ENCODE measurements at regions not wholly inside any gene's neighbourhood (a gene's known extent, or its start where the extent isn't known, plus 50 kb on each side); places are given as distances from the start of the nearest gene placed in this dataset.
"Not testable (repeated sequence)": the region's sequence is repeated elsewhere in the genome, so short reads cannot be mapped to it uniquely, and the experiment has no call there.

DNA sequence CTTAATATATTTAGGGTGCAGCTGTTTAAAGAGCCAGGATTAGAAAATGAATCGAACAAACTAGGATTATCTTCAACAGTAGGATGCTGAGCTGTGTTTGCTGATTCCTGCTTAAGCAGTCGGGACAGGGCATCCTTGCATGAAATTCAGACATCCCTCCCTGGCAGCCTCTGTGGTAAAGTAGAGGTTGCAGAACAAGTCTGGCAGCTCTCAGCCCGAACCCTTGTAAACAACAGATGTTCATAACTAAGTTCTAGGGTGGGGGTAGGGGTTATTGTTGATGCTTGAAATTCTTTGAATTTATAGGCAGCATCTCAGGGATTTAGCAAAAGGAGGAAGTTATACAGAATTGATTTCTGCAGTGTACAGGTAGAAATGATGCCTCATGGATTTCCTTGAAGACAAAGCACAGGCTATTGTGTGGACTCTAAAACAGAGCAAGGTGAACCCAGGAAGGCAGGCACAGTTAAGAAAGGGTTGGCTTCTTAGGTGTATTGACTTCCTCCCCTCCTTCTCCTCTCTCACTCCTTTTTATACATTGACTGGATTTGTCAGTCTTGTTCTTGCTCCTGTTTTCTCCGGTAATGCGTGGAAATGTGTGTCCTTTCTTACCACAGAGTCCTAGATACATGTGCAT is 114.7 kb downstream of the SRGAP2 start:
- H3K9me3 Mint-ChIP-seq; H3K36me3 Mint-ChIP-seq (ENCODE audit: low read depth); H3K4me1 Mint-ChIP-seq; CTCF ChIA-PET; H3K27ac Mint-ChIP-seq; H3K27me3 Mint-ChIP-seq; intact Hi-C loops (cut with micrococcal nuclease); POLR2A ChIA-PET; H3K4me3 Mint-ChIP-seq; DNase-seq: not testable (repeated sequence)
- peak; percentile 31 for ATAC-seq (ENCODE audit: low read depth)

DNA sequence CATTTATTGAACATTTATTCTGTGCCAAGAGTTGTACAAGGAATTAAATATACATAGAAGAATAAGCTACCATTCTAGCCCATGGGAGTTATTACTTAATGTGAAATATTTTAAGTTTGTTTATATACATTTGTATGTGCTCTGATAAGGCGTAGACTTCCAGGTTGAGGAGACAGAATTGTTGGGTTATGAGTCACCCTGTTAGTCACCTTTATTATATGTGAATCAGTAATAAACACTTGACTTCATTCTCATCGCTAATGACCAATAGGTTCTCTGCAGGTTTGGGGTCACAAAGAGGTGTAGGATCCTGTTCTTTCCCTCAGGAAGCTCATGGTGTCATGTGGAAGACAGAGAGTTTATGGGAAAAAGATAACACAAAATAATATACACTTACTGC is 116.9 kb downstream of the SRGAP2 start:
- POLR2A ChIA-PET; CTCF ChIA-PET; H3K27me3 Mint-ChIP-seq; H3K4me3 Mint-ChIP-seq; H3K4me1 Mint-ChIP-seq; H3K36me3 Mint-ChIP-seq (ENCODE audit: low read depth); H3K9me3 Mint-ChIP-seq; DNase-seq; H3K27ac Mint-ChIP-seq; intact Hi-C loops (cut with micrococcal nuclease); ATAC-seq (ENCODE audit: low read depth): not testable (repeated sequence)

DNA sequence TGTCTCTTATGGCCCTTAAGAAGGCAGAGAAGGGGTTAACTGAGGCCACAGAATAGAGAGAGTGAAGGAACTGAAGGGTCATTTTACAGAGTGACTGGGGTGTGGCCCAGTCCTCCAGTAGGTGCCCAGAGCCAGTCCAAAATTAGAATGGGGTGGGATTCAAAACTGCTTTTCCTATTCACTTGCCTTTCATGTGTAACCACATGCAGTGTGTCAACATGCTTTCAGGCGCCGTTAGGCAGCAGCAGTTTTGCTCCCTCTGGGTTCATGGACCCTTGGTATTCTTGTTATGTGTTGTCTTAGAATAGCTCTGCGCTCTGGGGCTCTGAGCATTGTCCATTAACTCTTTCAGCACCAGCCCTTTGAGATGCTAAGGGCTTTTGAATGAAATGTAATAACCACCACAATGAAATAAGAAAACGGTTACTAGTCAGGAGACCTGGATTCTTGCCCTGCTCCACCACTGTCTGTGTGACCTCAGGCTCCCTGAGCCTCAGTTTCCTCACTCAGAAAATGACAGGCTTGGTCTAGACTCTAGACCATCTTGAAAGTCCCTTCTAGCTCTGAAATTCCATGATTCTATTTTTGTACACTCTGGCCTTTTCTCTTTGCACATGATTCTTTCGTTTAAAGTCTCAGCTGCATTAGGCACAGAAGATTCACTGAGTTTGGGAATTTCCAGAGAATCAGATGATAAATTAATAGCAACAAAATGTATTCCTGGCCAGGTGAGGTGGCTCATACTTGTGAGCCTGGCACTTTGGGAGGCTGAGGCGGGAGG is 123.0 kb downstream of the SRGAP2 start:
- H3K4me1 Mint-ChIP-seq; H3K36me3 Mint-ChIP-seq (ENCODE audit: low read depth); intact Hi-C loops (cut with micrococcal nuclease); H3K4me3 Mint-ChIP-seq; CTCF ChIA-PET; H3K27me3 Mint-ChIP-seq; H3K27ac Mint-ChIP-seq; H3K9me3 Mint-ChIP-seq; DNase-seq; POLR2A ChIA-PET; ATAC-seq (ENCODE audit: low read depth): not testable (repeated sequence)

DNA sequence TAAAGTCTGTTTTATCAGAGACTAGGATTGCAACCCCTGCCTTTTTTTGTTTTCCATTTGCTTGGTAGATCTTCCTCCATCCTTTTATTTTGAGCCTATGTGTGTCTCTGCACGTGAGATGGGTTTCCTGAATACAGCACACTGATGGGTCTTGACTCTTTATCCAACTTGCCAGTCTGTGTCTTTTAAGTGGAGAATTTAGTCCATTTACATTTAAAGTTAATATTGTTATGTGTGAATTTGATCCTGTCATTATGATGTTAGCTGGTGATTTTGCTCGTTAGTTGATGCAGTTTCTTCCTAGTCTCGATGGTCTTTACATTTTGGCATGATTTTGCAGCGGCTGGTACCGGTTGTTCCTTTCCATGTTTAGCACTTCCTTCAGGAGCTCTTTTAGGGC is 128.3 kb downstream of the SRGAP2 start:
- ATAC-seq (ENCODE audit: low read depth); DNase-seq; H3K4me3 Mint-ChIP-seq; H3K36me3 Mint-ChIP-seq (ENCODE audit: low read depth); H3K4me1 Mint-ChIP-seq; POLR2A ChIA-PET; H3K9me3 Mint-ChIP-seq; H3K27ac Mint-ChIP-seq; H3K27me3 Mint-ChIP-seq; intact Hi-C loops (cut with micrococcal nuclease); CTCF ChIA-PET: not testable (repeated sequence)

DNA sequence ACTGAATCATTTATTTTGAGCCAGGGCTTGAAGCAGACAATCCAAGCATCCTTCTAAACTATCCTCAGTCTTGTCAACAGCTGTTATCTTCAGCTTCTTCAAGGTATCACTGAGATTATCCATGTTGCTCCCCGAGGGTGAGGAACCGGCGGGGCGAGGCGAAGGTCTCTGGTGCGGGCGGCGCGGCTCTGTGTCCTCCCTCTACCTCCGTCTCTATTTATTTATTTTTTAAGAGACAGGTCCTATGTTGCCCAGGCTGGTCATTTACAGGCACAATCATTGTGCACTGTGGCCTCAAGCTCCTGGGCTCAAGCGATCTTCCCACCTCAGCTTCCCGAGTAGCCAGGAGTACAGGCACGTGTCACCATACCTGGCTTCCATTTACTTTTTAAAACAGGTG is 130.0 kb downstream of the SRGAP2 start:
- intact Hi-C loops (cut with micrococcal nuclease); DNase-seq; POLR2A ChIA-PET; H3K27me3 Mint-ChIP-seq; H3K4me3 Mint-ChIP-seq; H3K36me3 Mint-ChIP-seq (ENCODE audit: low read depth); CTCF ChIA-PET; H3K27ac Mint-ChIP-seq; H3K4me1 Mint-ChIP-seq; ATAC-seq (ENCODE audit: low read depth); H3K9me3 Mint-ChIP-seq: not testable (repeated sequence)

DNA sequence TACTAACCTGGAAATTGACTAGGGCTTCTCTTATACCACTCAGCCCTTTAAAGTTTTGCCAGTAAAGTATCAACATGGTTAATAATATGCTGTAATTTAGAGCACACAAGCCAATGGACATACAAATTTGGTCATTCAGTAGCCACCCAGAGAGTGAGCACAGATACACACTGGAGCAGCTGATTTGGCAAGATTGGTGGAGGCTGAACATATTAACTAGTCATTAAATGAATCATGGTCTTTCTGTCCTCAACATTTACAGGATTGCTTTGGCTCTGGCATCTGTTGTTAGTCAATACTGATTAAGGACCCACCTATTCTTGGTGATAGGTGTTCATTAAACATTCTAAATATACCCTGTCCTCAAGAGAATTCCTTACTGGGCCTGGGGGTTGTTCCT is 130.6 kb downstream of the SRGAP2 start:
- H3K27ac Mint-ChIP-seq; ATAC-seq (ENCODE audit: low read depth); H3K9me3 Mint-ChIP-seq; CTCF ChIA-PET; H3K4me1 Mint-ChIP-seq; DNase-seq; H3K36me3 Mint-ChIP-seq (ENCODE audit: low read depth); POLR2A ChIA-PET; intact Hi-C loops (cut with micrococcal nuclease); H3K27me3 Mint-ChIP-seq; H3K4me3 Mint-ChIP-seq: not testable (repeated sequence)

DNA sequence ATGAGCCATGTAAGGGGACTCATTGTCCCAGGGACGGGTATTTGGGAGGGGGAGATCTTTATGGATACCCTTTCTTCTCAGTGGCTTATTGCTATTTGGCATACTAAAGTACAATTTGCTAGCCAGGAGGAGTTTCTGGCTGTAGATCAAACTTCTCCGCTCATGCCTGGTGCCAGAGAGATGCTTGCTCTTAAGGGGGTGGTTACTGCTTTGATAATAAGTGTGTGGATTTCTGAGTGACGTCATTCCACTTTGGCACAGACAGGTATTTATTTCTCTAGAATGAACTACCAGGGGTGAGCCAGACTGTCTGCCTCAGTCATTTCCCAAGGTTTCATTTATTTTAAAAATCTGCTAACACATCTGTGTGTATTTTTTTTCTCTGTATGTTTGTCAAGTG is 131.1 kb downstream of the SRGAP2 start:
- POLR2A ChIA-PET; H3K36me3 Mint-ChIP-seq (ENCODE audit: low read depth): not testable (repeated sequence)

DNA sequence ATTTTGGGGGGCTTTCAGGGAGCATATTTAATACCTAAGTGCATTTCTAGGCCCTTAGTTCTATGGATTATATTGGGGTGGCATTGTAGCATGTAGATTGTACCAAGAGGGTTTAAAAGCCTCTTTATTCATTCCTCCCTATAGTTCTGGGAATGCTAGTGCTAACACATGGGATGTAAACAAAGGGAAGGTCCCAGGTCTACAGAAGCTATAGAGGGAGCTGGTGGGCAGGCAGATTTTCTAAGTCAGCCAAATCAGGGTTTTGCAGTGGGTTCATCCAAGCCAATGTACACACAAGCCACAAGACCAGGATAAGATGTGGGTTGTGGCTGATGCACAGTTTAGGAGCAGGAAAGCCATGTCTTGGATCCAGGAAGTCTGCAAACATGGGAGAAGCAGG is 131.8 kb downstream of the SRGAP2 start:
- ATAC-seq (ENCODE audit: low read depth); intact Hi-C loops (cut with micrococcal nuclease); H3K27ac Mint-ChIP-seq; H3K9me3 Mint-ChIP-seq; H3K27me3 Mint-ChIP-seq; H3K4me3 Mint-ChIP-seq; DNase-seq; H3K36me3 Mint-ChIP-seq (ENCODE audit: low read depth); H3K4me1 Mint-ChIP-seq; POLR2A ChIA-PET; CTCF ChIA-PET: not testable (repeated sequence)

More for the DNA sequence above, 131.1 kb downstream of the SRGAP2 start:
- H3K9me3 Mint-ChIP-seq; CTCF ChIA-PET; H3K27me3 Mint-ChIP-seq; H3K27ac Mint-ChIP-seq; intact Hi-C loops (cut with micrococcal nuclease); H3K4me3 Mint-ChIP-seq; DNase-seq; ATAC-seq (ENCODE audit: low read depth); H3K4me1 Mint-ChIP-seq: not testable (repeated sequence)

DNA sequence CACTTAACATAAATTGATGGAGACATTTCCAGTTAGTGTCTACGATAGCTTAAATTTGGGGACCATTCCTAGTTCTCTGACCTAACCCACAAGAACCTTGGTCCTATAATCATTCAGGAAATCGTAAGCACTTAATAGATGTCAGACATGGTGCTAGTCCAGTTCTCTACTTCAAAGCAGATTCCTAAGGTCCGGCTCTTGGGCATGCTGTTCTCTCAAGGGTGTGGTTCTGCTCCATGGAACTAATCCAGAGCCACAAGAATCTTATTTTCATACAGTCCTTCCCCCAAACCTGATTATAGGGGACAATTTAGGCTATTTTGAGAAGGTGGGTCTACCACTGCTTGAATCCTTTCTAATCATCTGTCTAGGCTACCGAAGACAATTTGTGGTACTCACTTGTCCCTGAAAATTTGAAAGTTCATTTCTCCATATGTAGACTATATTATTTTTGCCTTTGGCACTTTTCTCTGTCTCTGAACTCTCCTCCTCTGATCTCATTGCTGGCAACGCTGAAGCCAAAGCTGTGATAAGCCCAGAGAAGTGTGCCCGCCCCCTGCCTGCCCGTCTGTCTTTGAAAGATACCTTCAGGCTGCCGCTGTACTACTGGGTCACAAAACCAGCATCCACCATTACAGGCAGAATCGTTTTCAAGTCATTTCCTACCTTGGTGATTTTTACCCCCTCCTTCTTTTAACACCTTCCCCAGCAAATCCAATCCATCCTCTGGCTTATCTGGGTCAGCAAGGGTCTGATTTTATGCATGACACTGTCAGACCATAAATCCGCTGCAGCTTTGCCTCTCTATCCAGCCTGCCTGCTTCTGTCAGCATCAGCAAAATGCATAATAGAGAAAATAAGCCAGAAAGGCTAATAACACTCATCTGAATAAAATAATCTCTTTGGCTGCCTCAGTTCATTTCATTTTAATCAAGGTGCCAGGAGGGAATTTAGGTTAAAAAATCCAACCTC is 132.8 kb downstream of the SRGAP2 start:
- intact Hi-C loops (cut with micrococcal nuclease); POLR2A ChIA-PET; CTCF ChIA-PET; H3K36me3 Mint-ChIP-seq (ENCODE audit: low read depth); H3K9me3 Mint-ChIP-seq; ATAC-seq (ENCODE audit: low read depth); DNase-seq; H3K4me1 Mint-ChIP-seq; H3K27ac Mint-ChIP-seq; H3K4me3 Mint-ChIP-seq; H3K27me3 Mint-ChIP-seq: not testable (repeated sequence)

DNA sequence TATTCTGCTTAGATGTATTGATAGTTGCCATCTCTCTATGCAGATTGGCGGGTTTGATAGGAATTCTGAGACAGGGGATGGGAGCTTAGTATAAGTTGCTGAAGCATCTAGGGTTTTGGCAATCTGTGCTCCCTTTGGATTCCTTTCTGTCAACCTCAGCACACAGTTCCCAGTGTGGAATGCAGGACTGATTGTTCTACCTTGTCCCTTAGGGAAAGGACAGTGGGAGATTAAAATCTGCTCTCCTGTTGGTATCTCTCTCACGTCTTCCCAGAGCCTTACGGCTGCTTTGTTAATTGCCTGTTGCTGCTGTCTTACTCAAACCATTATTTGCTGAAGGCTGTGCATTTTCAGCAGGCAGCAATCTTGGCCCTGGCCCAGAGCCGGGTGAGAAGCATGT is 133.3 kb upstream of the IKBKE start:
- ATAC-seq (ENCODE audit: low read depth); H3K9me3 Mint-ChIP-seq; CTCF ChIA-PET; H3K36me3 Mint-ChIP-seq (ENCODE audit: low read depth); intact Hi-C loops (cut with micrococcal nuclease); H3K4me1 Mint-ChIP-seq; H3K4me3 Mint-ChIP-seq; H3K27ac Mint-ChIP-seq; POLR2A ChIA-PET; DNase-seq; H3K27me3 Mint-ChIP-seq: not testable (repeated sequence)

DNA sequence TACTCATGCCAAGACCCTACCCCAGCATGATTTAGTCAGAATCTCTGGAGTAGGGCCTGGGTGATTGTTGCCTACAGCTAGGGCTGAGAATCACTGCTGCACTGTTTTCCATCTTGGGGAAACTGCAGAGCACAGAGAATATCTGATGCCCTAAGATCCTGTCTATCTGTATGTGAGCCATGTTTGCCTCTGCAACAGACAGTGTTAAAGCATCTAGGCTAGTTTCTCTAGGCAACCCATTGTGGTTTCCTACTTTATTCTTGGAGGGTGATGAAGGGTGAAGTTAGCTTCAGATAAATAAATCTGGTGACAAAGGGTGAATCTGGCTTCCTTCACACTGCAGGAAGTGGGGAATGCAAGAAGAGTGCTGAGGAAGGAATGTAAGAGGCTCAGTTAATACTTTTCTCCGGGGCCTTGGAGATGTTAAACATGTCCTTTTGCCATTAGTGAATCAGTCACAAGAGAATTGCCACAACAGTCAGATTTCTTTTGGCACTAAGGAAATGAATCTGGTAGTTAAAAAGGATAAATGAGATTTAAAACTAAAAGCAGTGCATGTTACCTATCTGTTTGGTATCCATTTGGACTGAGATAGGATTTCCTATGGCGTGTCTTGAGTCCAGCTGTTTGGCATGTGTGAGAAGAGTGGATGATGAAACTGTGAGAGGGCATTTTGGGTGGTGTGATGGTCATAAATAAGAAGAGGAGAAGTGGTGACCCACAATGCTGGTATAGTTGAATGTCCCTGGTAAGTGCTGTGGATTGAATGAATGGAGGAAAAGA is 119.6 kb upstream of the IKBKE start:
- H3K4me1 Mint-ChIP-seq; H3K27me3 Mint-ChIP-seq; H3K4me3 Mint-ChIP-seq; CTCF ChIA-PET; H3K36me3 Mint-ChIP-seq (ENCODE audit: low read depth); intact Hi-C loops (cut with micrococcal nuclease); DNase-seq; H3K9me3 Mint-ChIP-seq; POLR2A ChIA-PET; H3K27ac Mint-ChIP-seq: not testable (repeated sequence)
- peak; percentile 76 for ATAC-seq (ENCODE audit: low read depth)
